ENCODE measurements at regions not wholly inside any gene's neighbourhood (a gene's known extent, or its start where the extent isn't known, plus 50 kb on each side); places are given as distances from the start of the nearest gene placed in this dataset.

- H3K36me3 ChIP-seq (ENCODE audit: control insufficient read depth in 2 of 2, insufficient read depth in 2 of 2, low read length in 2 of 2): no peaks in the 10 kb centered on the region
- H3K4me3 ChIP-seq (ENCODE audit: low read length in 2 of 2): no peak overlapping the region
- H3K9ac ChIP-seq (ENCODE audit: low read length in 2 of 2): no peak overlapping the region
- no peaks in the 10 kb centered on the region for H3K27me3 ChIP-seq (ENCODE audit: control insufficient read depth in 1 of 2, insufficient read depth in 2 of 2, low read length in 2 of 2)
- no peak overlapping the region for H3K27ac ChIP-seq (ENCODE audit: low read length)
- no peaks in the 10 kb centered on the region for H3K9me3 ChIP-seq (ENCODE audit: control insufficient read depth in 2 of 2, low read length in 2 of 2)
- H3K4me1 ChIP-seq (ENCODE audit: control insufficient read depth, insufficient read depth, low read length): no peaks in the 10 kb centered on the region
Measured at GRCh38 chr13:74969419-74969818, 512.5 kb downstream of the TBC1D4 start.

- Histone ChIP-seq H3K9ac (ENCODE audit: low read length in 2 of 2) (no peak overlapping the region), H3K27ac (ENCODE audit: low read length) (no peak overlapping the region), H3K9me3 (ENCODE audit: control insufficient read depth in 2 of 2, low read length in 2 of 2) (no peaks in the 10 kb centered on the region), H3K4me1 (ENCODE audit: control insufficient read depth, insufficient read depth, low read length) (no peaks in the 10 kb centered on the region), H3K4me3 (ENCODE audit: low read length in 2 of 2) (no peak overlapping the region), H3K27me3 (ENCODE audit: control insufficient read depth in 1 of 2, insufficient read depth in 2 of 2, low read length in 2 of 2) (no peaks in the 10 kb centered on the region), H3K36me3 (ENCODE audit: control insufficient read depth in 2 of 2, insufficient read depth in 2 of 2, low read length in 2 of 2) (no peaks in the 10 kb centered on the region)
Measured at GRCh38 chr13:74966814-74967424, 515.0 kb downstream of the TBC1D4 start.

- Histone ChIP-seq H3K27ac (ENCODE audit: low read length) (no peak overlapping the region), H3K36me3 (ENCODE audit: control insufficient read depth in 2 of 2, insufficient read depth in 2 of 2, low read length in 2 of 2) (no peaks in the 10 kb centered on the region), H3K9ac (ENCODE audit: low read length in 2 of 2) (no peak overlapping the region), H3K9me3 (ENCODE audit: control insufficient read depth in 2 of 2, low read length in 2 of 2) (no peaks in the 10 kb centered on the region), H3K27me3 (ENCODE audit: control insufficient read depth in 1 of 2, insufficient read depth in 2 of 2, low read length in 2 of 2) (no peaks in the 10 kb centered on the region), H3K4me1 (ENCODE audit: control insufficient read depth, insufficient read depth, low read length) (no peaks in the 10 kb centered on the region), H3K4me3 (ENCODE audit: low read length in 2 of 2) (no peak overlapping the region)
Measured at GRCh38 chr13:74966275-74966674, 515.7 kb downstream of the TBC1D4 start.

- no peaks in the 10 kb centered on the region for H3K9me3 ChIP-seq (ENCODE audit: control insufficient read depth in 2 of 2, low read length in 2 of 2)
- H3K4me1 ChIP-seq (ENCODE audit: control insufficient read depth, insufficient read depth, low read length): no peaks in the 10 kb centered on the region
- no peak overlapping the region for H3K4me3 ChIP-seq (ENCODE audit: low read length in 2 of 2)
- H3K36me3 ChIP-seq (ENCODE audit: control insufficient read depth in 2 of 2, insufficient read depth in 2 of 2, low read length in 2 of 2): no peaks in the 10 kb centered on the region
- H3K27me3 ChIP-seq (ENCODE audit: control insufficient read depth in 1 of 2, insufficient read depth in 2 of 2, low read length in 2 of 2): no peaks in the 10 kb centered on the region
- H3K27ac ChIP-seq (ENCODE audit: low read length): no peak overlapping the region
- H3K9ac ChIP-seq (ENCODE audit: low read length in 2 of 2): no peak overlapping the region
Measured at GRCh38 chr13:74945637-74946036, 536.3 kb downstream of the TBC1D4 start.

DNA sequence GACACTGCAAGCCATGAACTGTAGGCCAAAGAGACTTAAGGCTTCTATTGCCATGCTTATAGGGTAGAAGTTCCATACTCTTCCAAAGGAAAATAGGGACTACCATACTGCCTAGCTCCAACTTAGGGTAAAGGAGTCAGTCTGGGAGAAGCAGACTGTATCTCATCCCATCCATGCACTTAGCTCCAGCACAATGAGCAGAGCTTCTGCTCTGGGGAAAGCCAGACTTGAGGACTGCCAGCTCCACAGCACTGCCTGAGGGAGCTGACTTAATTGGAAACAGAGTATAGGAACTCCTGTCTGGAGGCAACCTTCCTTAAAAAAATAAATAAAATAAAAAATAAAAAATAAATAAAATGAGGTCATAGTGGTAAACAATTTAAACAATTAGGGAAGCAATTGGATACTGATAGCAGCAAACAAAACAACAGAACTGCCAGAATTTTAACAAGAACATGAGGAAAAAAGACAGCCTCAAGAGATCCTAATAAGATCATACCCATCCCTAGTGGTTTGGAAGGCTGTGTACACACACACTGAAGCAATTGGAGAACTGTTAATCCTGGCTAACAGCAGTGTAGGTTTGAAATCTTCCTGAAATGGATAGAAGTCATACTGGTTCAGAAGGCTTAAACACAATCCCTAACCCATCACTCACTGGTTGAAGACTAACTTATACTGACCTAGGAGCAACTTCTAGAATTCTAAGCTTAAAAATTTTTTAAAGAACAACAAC is 550.1 kb downstream of the TBC1D4 start:
- Histone ChIP-seq H3K27me3 (ENCODE audit: control insufficient read depth in 1 of 2, insufficient read depth in 2 of 2, low read length in 2 of 2) (peaks cover 0 to 2% of the 10 kb centered on the region in 2 donors), H3K4me3 (ENCODE audit: low read length in 2 of 2) (no peak overlapping the region), H3K27ac (ENCODE audit: low read length) (no peak overlapping the region), H3K9ac (ENCODE audit: low read length in 2 of 2) (no peak overlapping the region), H3K4me1 (ENCODE audit: control insufficient read depth, insufficient read depth, low read length) (no peaks in the 10 kb centered on the region), H3K9me3 (ENCODE audit: control insufficient read depth in 2 of 2, low read length in 2 of 2) (no peaks in the 10 kb centered on the region), H3K36me3 (ENCODE audit: control insufficient read depth in 2 of 2, insufficient read depth in 2 of 2, low read length in 2 of 2) (no peaks in the 10 kb centered on the region)

- no peak overlapping the region for H3K27ac ChIP-seq (ENCODE audit: low read length)
- peaks cover 0 to 2% of the 10 kb centered on the region in 2 donors for H3K27me3 ChIP-seq (ENCODE audit: control insufficient read depth in 1 of 2, insufficient read depth in 2 of 2, low read length in 2 of 2)
- no peaks in the 10 kb centered on the region for H3K4me1 ChIP-seq (ENCODE audit: control insufficient read depth, insufficient read depth, low read length)
- H3K4me3 ChIP-seq (ENCODE audit: low read length in 2 of 2): no peak overlapping the region
- H3K9ac ChIP-seq (ENCODE audit: low read length in 2 of 2): no peak overlapping the region
- H3K9me3 ChIP-seq (ENCODE audit: control insufficient read depth in 2 of 2, low read length in 2 of 2): no peaks in the 10 kb centered on the region
- H3K36me3 ChIP-seq (ENCODE audit: control insufficient read depth in 2 of 2, insufficient read depth in 2 of 2, low read length in 2 of 2): no peaks in the 10 kb centered on the region
Measured at GRCh38 chr13:74930402-74931165, 551.4 kb downstream of the TBC1D4 start.

DNA sequence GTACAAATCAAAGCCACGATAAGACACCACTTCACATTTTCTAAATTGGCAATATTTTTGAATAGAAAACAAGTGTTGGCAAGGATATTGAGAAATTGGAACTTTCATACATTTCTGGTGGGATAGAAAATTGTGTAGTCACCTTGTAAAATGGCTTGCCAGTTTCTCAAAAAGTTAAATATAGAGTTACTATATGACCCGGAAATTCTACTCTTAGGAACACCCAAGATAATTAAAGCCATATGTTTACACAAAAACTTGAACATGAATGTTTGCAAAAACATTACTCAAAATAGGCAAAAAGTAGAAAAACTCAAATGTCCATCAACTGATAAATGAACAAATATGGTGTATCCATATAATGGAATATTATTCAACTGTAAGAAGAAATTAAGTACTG is 552.5 kb downstream of the TBC1D4 start:
- Histone ChIP-seq H3K36me3 (ENCODE audit: control insufficient read depth in 2 of 2, insufficient read depth in 2 of 2, low read length in 2 of 2) (no peaks in the 10 kb centered on the region), H3K27ac (ENCODE audit: low read length) (no peak overlapping the region), H3K9ac (ENCODE audit: low read length in 2 of 2) (no peak overlapping the region), H3K4me3 (ENCODE audit: low read length in 2 of 2) (no peak overlapping the region), H3K4me1 (ENCODE audit: control insufficient read depth, insufficient read depth, low read length) (no peaks in the 10 kb centered on the region), H3K27me3 (ENCODE audit: control insufficient read depth in 1 of 2, insufficient read depth in 2 of 2, low read length in 2 of 2) (peaks cover 0 to 2% of the 10 kb centered on the region in 2 donors), H3K9me3 (ENCODE audit: control insufficient read depth in 2 of 2, low read length in 2 of 2) (no peaks in the 10 kb centered on the region)

- Histone ChIP-seq H3K4me3 (ENCODE audit: low read length in 2 of 2) (no peak overlapping the region), H3K27me3 (ENCODE audit: control insufficient read depth in 1 of 2, insufficient read depth in 2 of 2, low read length in 2 of 2) (peaks cover 0 to 2% of the 10 kb centered on the region in 2 donors), H3K36me3 (ENCODE audit: control insufficient read depth in 2 of 2, insufficient read depth in 2 of 2, low read length in 2 of 2) (no peaks in the 10 kb centered on the region), H3K4me1 (ENCODE audit: control insufficient read depth, insufficient read depth, low read length) (no peaks in the 10 kb centered on the region), H3K9ac (ENCODE audit: low read length in 2 of 2) (no peak overlapping the region), H3K9me3 (ENCODE audit: control insufficient read depth in 2 of 2, low read length in 2 of 2) (peaks cover 0 to 2% of the 10 kb centered on the region in 2 donors), H3K27ac (ENCODE audit: low read length) (no peak overlapping the region)
Measured at GRCh38 chr13:74927823-74928222, 554.1 kb downstream of the TBC1D4 start.

- Histone ChIP-seq H3K9me3 (ENCODE audit: control insufficient read depth in 2 of 2, low read length in 2 of 2) (peaks cover 0 to 3% of the 10 kb centered on the region in 2 donors), H3K27ac (ENCODE audit: low read length) (no peak overlapping the region), H3K4me1 (ENCODE audit: control insufficient read depth, insufficient read depth, low read length) (no peaks in the 10 kb centered on the region), H3K27me3 (ENCODE audit: control insufficient read depth in 1 of 2, insufficient read depth in 2 of 2, low read length in 2 of 2) (no peaks in the 10 kb centered on the region), H3K36me3 (ENCODE audit: control insufficient read depth in 2 of 2, insufficient read depth in 2 of 2, low read length in 2 of 2) (no peaks in the 10 kb centered on the region), H3K9ac (ENCODE audit: low read length in 2 of 2) (no peak overlapping the region), H3K4me3 (ENCODE audit: low read length in 2 of 2) (no peak overlapping the region)
Measured at GRCh38 chr13:74922963-74923362, 559.0 kb downstream of the TBC1D4 start.

GRCh38 chr13:74921326-74921725 is 560.6 kb downstream of the TBC1D4 start:
- Histone ChIP-seq H3K27ac (ENCODE audit: low read length) (no peak overlapping the region), H3K4me3 (ENCODE audit: low read length in 2 of 2) (no peak overlapping the region), H3K9me3 (ENCODE audit: control insufficient read depth in 2 of 2, low read length in 2 of 2) (peaks cover 0 to 3% of the 10 kb centered on the region in 2 donors), H3K36me3 (ENCODE audit: control insufficient read depth in 2 of 2, insufficient read depth in 2 of 2, low read length in 2 of 2) (no peaks in the 10 kb centered on the region), H3K27me3 (ENCODE audit: control insufficient read depth in 1 of 2, insufficient read depth in 2 of 2, low read length in 2 of 2) (no peaks in the 10 kb centered on the region), H3K4me1 (ENCODE audit: control insufficient read depth, insufficient read depth, low read length) (no peaks in the 10 kb centered on the region), H3K9ac (ENCODE audit: low read length in 2 of 2) (no peak overlapping the region)

Measured in stomach smooth muscle (tissue), 2 donors.